Endothelial cell of umbilical vein (primary cell): ENCODE measurements at regions not wholly inside any gene's neighbourhood (a gene's known extent, or its start where the extent isn't known, plus 50 kb on each side); places are given as distances from the start of the nearest gene placed in this dataset.

Source experiments
- BruUV-seq: library from RNA; stranded (reverse); fragments of 400-500 nt; replicated peaks from 2 replicates; lab custom pipeline; 2021; lab: Mats Ljungman, UMichigan
- CTCF ChIA-PET: fragments of 300-600, 350-600 bp; sonication (Branson Sonifier 250); formaldehyde crosslinking; loops from one replicate; lab custom pipeline; 2021; ENCODE audit warnings: antibody characterized with exemption, inconsistent platforms; lab: Charles Lee
- POLR2A ChIA-PET: fragments of 300-600, 350-600 bp; sonication (Branson Sonifier 250); formaldehyde crosslinking; loops from one replicate; lab custom pipeline; 2021; ENCODE audit warnings: antibody characterized with exemption, inconsistent platforms; lab: Charles Lee
- DNase-seq: peaks from one replicate; pipeline ENCODE4 v3.0.0-alpha.2; 2011; ENCODE audit warnings: low read depth, low spot score
- FAIRE-seq: peaks from 2 replicates; lab custom pipeline; 2011; peaks lifted over from hg19 to GRCh38; lab: Jason Lieb, UNC
- H2AFZ ChIP-seq: 2 replicates; pipeline ENCODE4 v1.6.0; 2012; ENCODE audit warnings: low read depth, low read length, control low read depth, inconsistent platforms
- H3K27ac ChIP-seq: 2 replicates; pipeline ENCODE4 v1.5.1; 2011; ENCODE audit warnings: low read depth, mild to moderate bottlenecking, control low read depth, low read length, moderate library complexity; ENCODE audit not compliant: insufficient read depth
- H3K27me3 ChIP-seq, 2 experiments: 2 replicates each; pipeline versions ENCODE4 v1.6.0 to v1.6.1; 2011; ENCODE audit warnings: low read length in 2 of 2, mixed read lengths in 1 of 2; ENCODE audit not compliant: control insufficient read depth in 2 of 2, insufficient read depth in 2 of 2
- H3K36me3 ChIP-seq, 2 experiments: 2 replicates in 1 of 2; 3 replicates in 1 of 2; pipeline ENCODE4 v1.5.1; 2011; ENCODE audit warnings: low read length in 2 of 2, mild to moderate bottlenecking in 1 of 2, moderate library complexity in 1 of 2; ENCODE audit not compliant: control insufficient read depth in 2 of 2, insufficient read depth in 2 of 2; ENCODE audit errors: extremely low read depth in 1 of 2
- H3K4me1 ChIP-seq: 3 replicates; pipeline ENCODE4 v1.5.1; 2011; ENCODE audit warnings: mild to moderate bottlenecking, low read length; ENCODE audit not compliant: control insufficient read depth, insufficient read depth; ENCODE audit errors: extremely low read depth
- H3K4me2 ChIP-seq: 2 replicates; pipeline ENCODE4 v1.6.1; 2011; ENCODE audit warnings: low read length, control low read depth, mixed read lengths; ENCODE audit not compliant: insufficient read depth
- H3K4me3 ChIP-seq, 3 experiments: fragments of 200-600 bp in 1 of 3; sonication (generic), shearing (Covaris generic) in 1 of 3; replicated peaks in 1 of 3; 2 replicates each; pipeline ENCODE4 v1.5.1; 2011 to 2016; ENCODE audit warnings: control low read depth in 3 of 3, low read length in 3 of 3, mild to moderate bottlenecking in 2 of 3, inconsistent platforms in 1 of 3, low read depth in 1 of 3, moderate library complexity in 1 of 3; ENCODE audit not compliant: insufficient read depth in 1 of 3
- H3K79me2 ChIP-seq: 2 replicates; pipeline ENCODE4 v1.6.0; 2012; ENCODE audit warnings: low read length, inconsistent platforms; ENCODE audit not compliant: control insufficient read depth, insufficient read depth
- H3K9ac ChIP-seq: replicated peaks from 2 replicates; pipeline ENCODE3; 2011; ENCODE audit warnings: low read length, control low read depth; ENCODE audit not compliant: insufficient read depth; ENCODE audit errors: extremely low read depth
- H3K9me1 ChIP-seq: replicated peaks from 3 replicates; pipeline ENCODE4 v1.6.0; 2011; ENCODE audit warnings: mild to moderate bottlenecking, low read length; ENCODE audit not compliant: control insufficient read depth, insufficient read depth; ENCODE audit errors: extremely low read depth
- H3K9me3 ChIP-seq: replicated peaks from 2 replicates; pipeline ENCODE4 v1.5.1; 2012; ENCODE audit warnings: low read length, inconsistent platforms; ENCODE audit not compliant: control insufficient read depth, insufficient read depth
- H4K20me1 ChIP-seq: replicated peaks from 2 replicates; pipeline ENCODE3; 2011; ENCODE audit warnings: mild to moderate bottlenecking, low read length; ENCODE audit not compliant: control insufficient read depth, insufficient read depth; ENCODE audit errors: extremely low read depth
- CTCF ChIP-seq, 2 donors: IDR thresholded peaks; 1 replicate in 1 of 2; 2 replicates in 1 of 2; pipeline ENCODE4 v1.5.1; 2011; ENCODE audit warnings: low read length in 2 of 2, mild to moderate bottlenecking in 2 of 2, moderate library complexity in 2 of 2, control low read depth in 1 of 2, inconsistent platforms in 1 of 2, low read depth in 1 of 2; ENCODE audit not compliant: insufficient read depth in 1 of 2; ENCODE audit errors: extremely low read depth in 1 of 2
- EZH2 ChIP-seq: IDR thresholded peaks from 2 replicates; pipeline ENCODE4 v1.6.1; 2012; ENCODE audit warnings: borderline replicate concordance, low read depth, mild to moderate bottlenecking, moderate library complexity, low read length, inconsistent platforms; ENCODE audit not compliant: severe bottlenecking
- FOS ChIP-seq: IDR thresholded peaks from 2 replicates; pipeline ENCODE4 v1.6.1; 2011; ENCODE audit warnings: mild to moderate bottlenecking, low read length, moderate library complexity, borderline replicate concordance; ENCODE audit not compliant: insufficient read depth
- GATA2 ChIP-seq: IDR thresholded peaks from 2 replicates; pipeline ENCODE4 v1.7.0; 2011; ENCODE audit warnings: low read depth, mild to moderate bottlenecking, moderate library complexity, mixed read lengths, low read length; ENCODE audit not compliant: insufficient read length, insufficient read depth
- JUN ChIP-seq: IDR thresholded peaks from 2 replicates; pipeline ENCODE4 v1.6.1; 2011; ENCODE audit warnings: borderline replicate concordance, low read depth; ENCODE audit not compliant: insufficient read length, insufficient read depth
- MYC ChIP-seq: IDR thresholded peaks from one replicate; pipeline ENCODE4 v1.6.1; 2011; ENCODE audit warnings: mild to moderate bottlenecking, low read depth, low read length
- POLR2AphosphoS5 ChIP-seq: IDR thresholded peaks from 2 replicates; pipeline ENCODE4 v1.6.1; 2012; ENCODE audit warnings: low read depth, mild to moderate bottlenecking, control low read depth, low read length, moderate library complexity; ENCODE audit not compliant: insufficient read depth
- dilution Hi-C: fragments of 300-500 bp; cut with MboI; formaldehyde crosslinking; loops from one replicate; pipeline ENCODE4 v1.15.0; 2019; ENCODE audit warnings: low sequenced_read_pairs; ENCODE audit not compliant: extremely low pct_ligation_motif_present
- intact Hi-C: fragments of 100-400 bp; cut with micrococcal nuclease; formaldehyde crosslinking; loops from one replicate; pipeline ENCODE4 v1.10.0; 2022
- TF ChIP-seq, protein P1 (sequence below): IDR thresholded peaks from 2 replicates; pipeline ENCODE4 v1.6.1; 2011; ENCODE audit not compliant: insufficient read depth, insufficient read length

DNA sequence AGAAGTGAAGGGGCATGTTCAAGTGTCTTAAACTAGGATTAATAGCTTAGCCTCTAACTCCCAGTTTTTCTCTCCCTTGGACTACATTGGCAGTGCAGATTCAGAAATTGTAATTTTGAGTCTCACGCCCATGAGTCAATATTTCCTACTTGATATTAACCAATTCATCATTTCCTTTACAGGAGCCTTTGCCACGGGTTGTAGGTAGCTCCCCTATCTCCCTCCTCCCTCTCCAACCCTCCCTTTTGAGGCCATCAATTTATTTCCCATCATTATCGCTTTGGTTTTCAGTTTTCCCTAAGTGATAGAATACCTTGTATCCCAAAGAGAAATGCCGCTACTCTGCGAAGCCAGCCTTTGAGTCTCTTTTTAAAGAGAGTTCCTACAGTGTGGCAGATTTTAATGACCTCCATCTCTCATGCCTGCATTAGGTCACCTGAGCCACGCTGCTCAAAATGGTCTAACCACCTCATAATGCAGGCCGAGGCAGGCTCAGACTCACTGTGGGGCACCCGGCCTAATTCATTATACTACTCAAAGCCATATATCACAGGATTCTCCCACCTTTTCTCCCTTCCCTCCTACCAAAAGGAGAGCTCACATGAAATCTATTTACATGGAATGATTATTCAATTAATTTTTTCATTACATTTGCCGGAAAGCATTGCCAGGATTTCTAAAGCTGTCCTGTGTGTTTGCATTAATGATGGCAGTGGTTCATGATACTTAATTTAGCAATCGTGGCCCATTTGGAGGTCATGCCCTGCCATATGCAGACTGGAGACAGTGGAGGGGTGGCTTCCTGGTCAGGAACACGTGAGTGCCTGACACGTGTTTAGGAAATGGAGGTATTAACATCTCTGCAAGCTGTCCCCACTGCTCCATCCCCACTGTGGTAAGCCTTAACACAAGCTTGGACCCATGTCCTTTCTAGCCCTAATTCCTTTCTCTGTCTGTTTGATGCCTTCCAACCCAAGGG, 448.2 kb upstream of the AUTS2 start:
- H3K79me2 ChIP-seq, result no peaks in the 10 kb centered on the region
- H3K27me3 ChIP-seq, result no peaks in the 10 kb centered on the region
- no peak overlapping the region for H3K9ac ChIP-seq
- H3K4me3 ChIP-seq, result no peak overlapping the region
- H3K36me3 ChIP-seq, result no peaks in the 10 kb centered on the region
- H3K27ac ChIP-seq, result no peak overlapping the region
- H3K9me1 ChIP-seq, result no peaks in the 10 kb centered on the region
- no peak overlapping the region for H3K4me2 ChIP-seq
- TF ChIP-seq GATA2 (no peak), MYC (no peak), FOS (no peak), JUN (no peak), CTCF (IDR thresholded peaks at IDR 0.05; ENCODE audit: extremely low read depth in 1 of 2, insufficient read depth in 1 of 2, low read depth in 1 of 2, low read length in 2 of 2) (no peak), EZH2 (no peak), POLR2AphosphoS5 (no peak)
- TF ChIP-seq, protein P1, sequence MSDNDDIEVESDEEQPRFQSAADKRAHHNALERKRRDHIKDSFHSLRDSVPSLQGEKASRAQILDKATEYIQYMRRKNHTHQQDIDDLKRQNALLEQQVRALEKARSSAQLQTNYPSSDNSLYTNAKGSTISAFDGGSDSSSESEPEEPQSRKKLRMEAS, result no peak
- H3K9me3 ChIP-seq, result no peaks in the 10 kb centered on the region
- POLR2A ChIA-PET, result no interaction called here
- H4K20me1 ChIP-seq, result no peaks in the 10 kb centered on the region
- H3K4me1 ChIP-seq, result no peaks in the 10 kb centered on the region
- FAIRE-seq (no peak), DNase-seq (no peak)
- no peak overlapping the region for H2AFZ ChIP-seq
- intact Hi-C loops (no loop called here), dilution Hi-C loops (no loop called here)
- CTCF ChIA-PET, result no interaction called here
- no TSS peak for BruUV-seq
